ENCODE measurements at regions not wholly inside any gene's neighbourhood (a gene's known extent, or its start where the extent isn't known, plus 50 kb on each side); places are given as distances from the start of the nearest gene placed in this dataset.
"Not testable (repeated sequence)": the region's sequence is repeated elsewhere in the genome, so short reads cannot be mapped to it uniquely, and the experiment has no call there.

- TF ChIP-seq PRDM15 (CRISPR knock-in tag; IDR thresholded peaks at IDR 0.05) (peak; percentile 75; the same call in 1 of the 2 replicates), ZNF660 (CRISPR knock-in tag; IDR thresholded peaks at IDR 0.05; ENCODE audit: borderline replicate concordance, low read depth) (no peak), ZNF468 (CRISPR knock-in tag; IDR thresholded peaks at IDR 0.05) (no peak), ZMYM2 (CRISPR knock-in tag; IDR thresholded peaks at IDR 0.05) (no peak)
Measured at GRCh38 chr11:69915501-69916250, 96.5 kb upstream of the FGF3 start (continued).

- H3K4me3 ChIP-seq (replicated peaks in 1 of 3; ENCODE audit: insufficient read depth in 1 of 3, low read depth in 2 of 3, low read length in 3 of 3); POLR2A ChIA-PET; H3K36me3 ChIP-seq (replicated peaks in 1 of 2; ENCODE audit: control insufficient read depth in 1 of 2, insufficient read depth in 2 of 2, low read length in 2 of 2); ATAC-seq; in situ Hi-C loops (cut with HindIII; ENCODE audit: extremely low pct_ligation_motif_present, low pct_unique_long_range_greater_than_20kb); H3K4me1 ChIP-seq (ENCODE audit: insufficient read depth, low read length); H2AFZ ChIP-seq (ENCODE audit: low read length); H4K20me1 ChIP-seq (ENCODE audit: insufficient read depth, low read length); H3K27ac ChIP-seq (ENCODE audit: extremely low read length, insufficient read depth, low read length); intact Hi-C loops (cut with micrococcal nuclease; ENCODE audit: unreplicated experiment); H3K4me2 ChIP-seq (ENCODE audit: low read depth, low read length); H3K9me3 ChIP-seq (ENCODE audit: low read length); H3K79me2 ChIP-seq (ENCODE audit: insufficient read depth, low read length); H3K9ac ChIP-seq (ENCODE audit: insufficient read depth, low read depth, low read length); BruUV-seq (replicated peaks); FAIRE-seq; DNase-seq (ENCODE audit: low spot score): not testable (repeated sequence)
- 3% methylated on average over 5 of the region's 8 CpGs for WGBS (ENCODE audit: low lambda C conversion rate)
- peaks cover 1 to 22% of the 10 kb centered on the region in 2 experiments; a peak in 4 of 5 replicates for H3K27me3 ChIP-seq (ENCODE audit: control insufficient read depth in 1 of 2, insufficient read depth in 2 of 2, low read length in 2 of 2)
- CTCF ChIA-PET (ENCODE audit: low intra/inter-chr PET ratio, low total read pairs): interaction anchor here (1.3 to 2.2 kb wide), 2 partner anchors 242 to 275 kb away, joined by 4 to 11 read pairs; no protein-coding TSS in a partner anchor
Measured at GRCh38 chr11:69916251-69916649, 97.0 kb upstream of the FGF3 start.

All from HepG2 (cell line).